BE2C (cell line): ENCODE measurements at regions not wholly inside any gene's neighbourhood (a gene's known extent, or its start where the extent isn't known, plus 50 kb on each side); places are given as distances from the start of the nearest gene placed in this dataset.
A peak's percentile ranks its signal among the peaks of the same experiment; 100 is the strongest.

Source experiments
- DNase-seq: peaks from one replicate; pipeline ENCODE4 v3.0.0-alpha.2; 2020
- H3K27me3 ChIP-seq: fragments of 250-450 bp; sonication (Bioruptor Pico); 2 replicates; pipeline ENCODE4 v1.5.1; 2020; ENCODE audit warnings: mild to moderate bottlenecking
- H3K36me3 ChIP-seq: fragments of 250-450 bp; sonication (Bioruptor Pico); 2 replicates; pipeline ENCODE4 v1.5.1; 2020; ENCODE audit warnings: mild to moderate bottlenecking
- H3K4me1 ChIP-seq: fragments of 250-450 bp; sonication (Bioruptor Pico); 2 replicates; pipeline ENCODE4 v1.5.1; 2020
- H3K4me3 ChIP-seq: 2 replicates; pipeline ENCODE4 v1.5.1; 2011; ENCODE audit warnings: low read depth, low read length
- H3K9me3 ChIP-seq: fragments of 250-450 bp; sonication (Bioruptor Pico); 2 replicates; pipeline ENCODE4 v1.5.1; 2020
- CTCF ChIP-seq: IDR thresholded peaks from 2 replicates; pipeline ENCODE4 v1.5.1; 2012; ENCODE audit warnings: mild to moderate bottlenecking, low read depth, low read length

GRCh38 chr13:42477596-42478190 lies 96.3 kb upstream of the TNFSF11 start:
- H3K36me3 ChIP-seq: no peaks in the 10 kb centered on the region
- TF ChIP-seq CTCF: no peak
- DNase-seq: no peak
- no peak overlapping the region for H3K4me3 ChIP-seq
- H3K27me3 ChIP-seq: no peaks in the 10 kb centered on the region
- H3K9me3 ChIP-seq: no peaks in the 10 kb centered on the region
- no peaks in the 10 kb centered on the region for H3K4me1 ChIP-seq

- no peaks in the 10 kb centered on the region for H3K36me3 ChIP-seq
- H3K4me1 ChIP-seq: no peaks in the 10 kb centered on the region
- H3K9me3 ChIP-seq: no peaks in the 10 kb centered on the region
- DNase-seq: no peak
- H3K4me3 ChIP-seq: no peak overlapping the region
- peak; percentile 53 for TF ChIP-seq CTCF
- H3K27me3 ChIP-seq: no peaks in the 10 kb centered on the region
Measured at GRCh38 chr13:42478531-42479156, 95.3 kb upstream of the TNFSF11 start.

- DNase-seq: no peak
- no peaks in the 10 kb centered on the region for H3K9me3 ChIP-seq
- H3K27me3 ChIP-seq: no peaks in the 10 kb centered on the region; the same call in 1 of the 2 replicates
- no peak for TF ChIP-seq CTCF
- H3K36me3 ChIP-seq: no peaks in the 10 kb centered on the region
- no peak overlapping the region for H3K4me3 ChIP-seq
- no peaks in the 10 kb centered on the region for H3K4me1 ChIP-seq
Measured at GRCh38 chr13:42484386-42484785, 89.6 kb upstream of the TNFSF11 start.

- TF ChIP-seq CTCF: no peak
- no peak for DNase-seq
- Histone ChIP-seq H3K36me3 (no peaks in the 10 kb centered on the region), H3K9me3 (no peaks in the 10 kb centered on the region), H3K27me3 (no peaks in the 10 kb centered on the region; the same call in 1 of the 2 replicates), H3K4me3 (no peak overlapping the region), H3K4me1 (no peaks in the 10 kb centered on the region)
Measured at GRCh38 chr13:42485272-42485671, 88.7 kb upstream of the TNFSF11 start.

- no peak for DNase-seq
- Histone ChIP-seq H3K4me1 (no peaks in the 10 kb centered on the region), H3K36me3 (no peaks in the 10 kb centered on the region), H3K27me3 (no peaks in the 10 kb centered on the region; the same call in 1 of the 2 replicates), H3K9me3 (no peaks in the 10 kb centered on the region), H3K4me3 (no peak overlapping the region)
- TF ChIP-seq CTCF: no peak
Measured at GRCh38 chr13:42486711-42487198, 87.2 kb upstream of the TNFSF11 start.

GRCh38 chr13:42487221-42487620 lies 86.7 kb upstream of the TNFSF11 start:
- Histone ChIP-seq H3K9me3 (no peaks in the 10 kb centered on the region), H3K36me3 (no peaks in the 10 kb centered on the region), H3K4me3 (no peak overlapping the region), H3K27me3 (no peaks in the 10 kb centered on the region; the same call in 1 of the 2 replicates), H3K4me1 (no peaks in the 10 kb centered on the region)
- DNase-seq: no peak
- no peak for TF ChIP-seq CTCF
